GM12878 (cell line): ENCODE measurements at regions not wholly inside any gene's neighbourhood (a gene's known extent, or its start where the extent isn't known, plus 50 kb on each side); places are given as distances from the start of the nearest gene placed in this dataset.

Source experiments
- ATAC-seq: fragments of 200-7000 bp; cut with Tn5 transposase; 3 replicates; pipeline ENCODE4 v1.9.1; 2020; ENCODE audit warnings: mild to moderate bottlenecking, moderate library complexity
- BruUV-seq: library from RNA; stranded (reverse); fragments of 400-500 nt; replicated peaks from 2 replicates; lab custom pipeline; 2021; lab: Mats Ljungman, UMichigan
- CTCF ChIA-PET: fragments of 300-600 bp; sonication (Branson Sonifier 250); formaldehyde crosslinking; extraction: SDS; loops from one replicate; lab custom pipeline; 2021; ENCODE audit warnings: inconsistent platforms; lab: Yijun Ruan, JAX
- POLR2A ChIA-PET: fragments of 350-600 bp; formaldehyde crosslinking; extraction: SDS; loops from one replicate; lab custom pipeline; 2021; ENCODE audit warnings: inconsistent platforms; lab: Charles Lee
- RAD21 ChIA-PET: fragments of 300-600 bp; sonication (Branson Sonifier 250); formaldehyde crosslinking; loops from one replicate; lab custom pipeline; 2023; ENCODE audit warnings: antibody characterized with exemption; ENCODE audit not compliant: unreplicated experiment; lab: Charles Lee
- SMC1A ChIA-PET: fragments of 300-600 bp; sonication (Branson Sonifier 250); formaldehyde crosslinking; loops from one replicate; lab custom pipeline; 2023; ENCODE audit not compliant: unreplicated experiment, uncharacterized antibody; lab: Charles Lee
- DNase-seq: peaks from one replicate; pipeline ENCODE4 v3.0.0-alpha.2; 2011; ENCODE audit warnings: low read depth, low spot score
- FAIRE-seq: peaks from 3 replicates; lab custom pipeline; 2011; peaks lifted over from hg19 to GRCh38; lab: Jason Lieb, UNC
- H2AFZ ChIP-seq: 2 replicates; pipeline ENCODE4 v1.6.0; 2011; ENCODE audit warnings: low read depth, low read length, control low read depth; ENCODE audit not compliant: control insufficient read depth
- H3K27ac ChIP-seq: 2 replicates; pipeline ENCODE4 v1.5.1; 2011; ENCODE audit warnings: control low read depth; ENCODE audit not compliant: control insufficient read depth, insufficient read depth
- H3K27me3 ChIP-seq, 2 experiments: replicated peaks in 1 of 2; 2 replicates each; pipeline versions ENCODE4 v1.6.0 to v1.6.1; 2011; ENCODE audit warnings: low read length in 1 of 2; ENCODE audit not compliant: control insufficient read depth in 2 of 2, insufficient read depth in 2 of 2
- H3K36me3 ChIP-seq, 2 experiments: 2 replicates each; pipeline ENCODE4 v1.5.1; 2011; ENCODE audit warnings: low read length in 1 of 2; ENCODE audit not compliant: control insufficient read depth in 2 of 2, insufficient read depth in 2 of 2
- H3K4me1 ChIP-seq: 2 replicates; pipeline ENCODE4 v1.6.1; 2011; ENCODE audit warnings: mild to moderate bottlenecking, low read length, moderate library complexity, mixed read lengths; ENCODE audit not compliant: control insufficient read depth, insufficient read depth
- H3K4me2 ChIP-seq: 2 replicates; pipeline ENCODE4 v1.6.0; 2011; ENCODE audit warnings: control low read depth; ENCODE audit not compliant: control insufficient read depth, insufficient read depth
- H3K4me3 ChIP-seq: fragments of 200-600 bp; sonication (generic); 2 replicates; pipeline ENCODE4 v1.5.1; 2016
- H3K79me2 ChIP-seq: 2 replicates; pipeline ENCODE4 v1.6.0; 2011; ENCODE audit warnings: low read length; ENCODE audit not compliant: control insufficient read depth, insufficient read depth
- H3K9ac ChIP-seq: 2 replicates; pipeline ENCODE4 v1.8.0; 2011; ENCODE audit warnings: low read length, control low read depth, mixed read lengths; ENCODE audit not compliant: control insufficient read depth, insufficient read depth
- H3K9me3 ChIP-seq: replicated peaks from 3 replicates; pipeline ENCODE4 v1.5.1; 2011; ENCODE audit warnings: mild to moderate bottlenecking, low read length; ENCODE audit not compliant: control insufficient read depth, insufficient read depth
- H4K20me1 ChIP-seq: 2 replicates; pipeline ENCODE4 v1.6.0; 2011; ENCODE audit not compliant: control insufficient read depth, insufficient read depth
- CREB1 ChIP-seq: IDR thresholded peaks from 2 replicates; pipeline ENCODE4 v1.6.1; 2012; ENCODE audit warnings: low read depth, mild to moderate bottlenecking, inconsistent platforms
- EZH2 ChIP-seq: IDR thresholded peaks from 2 replicates; pipeline ENCODE4 v1.6.1; 2012; ENCODE audit warnings: low read depth, mild to moderate bottlenecking, control low read depth, inconsistent platforms, low read length, borderline replicate concordance; ENCODE audit not compliant: control insufficient read depth
- FOXK2 ChIP-seq: fragments of 450-650 bp; IDR thresholded peaks from 2 replicates; pipeline ENCODE4 v1.6.1; 2017; ENCODE audit warnings: mild to moderate bottlenecking, moderate library complexity
- LARP7 ChIP-seq: fragments of 450-650 bp; IDR thresholded peaks from 2 replicates; pipeline ENCODE4 v1.6.1; 2017; ENCODE audit warnings: mild to moderate bottlenecking
- MXI1 ChIP-seq: fragments of 150-350 bp; IDR thresholded peaks from 2 replicates; pipeline ENCODE4 v1.6.1; 2011; ENCODE audit warnings: low read depth, mild to moderate bottlenecking, inconsistent platforms, low read length, improper control_type of control experiment
- PKNOX1 ChIP-seq: fragments of 450-650 bp; IDR thresholded peaks from 2 replicates; pipeline ENCODE4 v1.6.1; 2016; ENCODE audit warnings: mild to moderate bottlenecking
- RAD51 ChIP-seq: fragments of 450-650 bp; IDR thresholded peaks from 2 replicates; pipeline ENCODE4 v1.6.1; 2016; ENCODE audit warnings: moderate library complexity, mild to moderate bottlenecking, inconsistent platforms
- SKIL ChIP-seq: fragments of 450-650 bp; IDR thresholded peaks from 2 replicates; pipeline ENCODE4 v1.6.1; 2017; ENCODE audit warnings: mild to moderate bottlenecking, low read depth, inconsistent platforms; ENCODE audit not compliant: poor library complexity, severe bottlenecking
- SMARCA5 ChIP-seq: fragments of 450-650 bp; IDR thresholded peaks from 2 replicates; pipeline ENCODE4 v1.6.1; 2017; ENCODE audit warnings: mild to moderate bottlenecking
- TBL1XR1 ChIP-seq: IDR thresholded peaks from 2 replicates; pipeline ENCODE4 v1.6.1; 2012; ENCODE audit warnings: low read depth, low read length, improper control_type of control experiment
- whole genome bisulfite sequencing: methylation state at CpG from one replicate; pipeline ENCODE4 v1.1.6; 2016; ENCODE audit warnings: low lambda C conversion rate; ENCODE audit not compliant: insufficient replicate concordance, insufficient coverage; ENCODE audit errors: missing lambda C conversion rate; 5-methylcytosine and 5-hydroxymethylcytosine counted together
- in situ Hi-C: fragments of 300-500 bp; cut with MboI; formaldehyde crosslinking; loops from 9 replicates; pipeline ENCODE4 v1.14.3; 2018; ENCODE audit warnings: mixed read lengths
- intact Hi-C: fragments of 100-400 bp; cut with micrococcal nuclease; formaldehyde crosslinking; loops from one replicate; pipeline ENCODE4 v1.14.2; 2022; ENCODE audit not compliant: unreplicated experiment
- TF ChIP-seq, protein P1 (sequence below): fragments of 450-650 bp; IDR thresholded peaks from 2 replicates; pipeline ENCODE4 v1.6.1; 2017; ENCODE audit warnings: mild to moderate bottlenecking, moderate library complexity
- TF ChIP-seq, protein P2 (sequence below): IDR thresholded peaks from 2 replicates; pipeline ENCODE4 v1.6.1; 2011; ENCODE audit warnings: mild to moderate bottlenecking, low read depth, low read length, moderate library complexity; ENCODE audit not compliant: insufficient replicate concordance
- TF ChIP-seq, protein P3 (sequence below): IDR thresholded peaks from 2 replicates; pipeline ENCODE4 v1.6.1; 2011; ENCODE audit warnings: borderline replicate concordance, low read depth, mild to moderate bottlenecking, moderate library complexity, low read length; ENCODE audit not compliant: insufficient read depth, poor library complexity, severe bottlenecking

DNA sequence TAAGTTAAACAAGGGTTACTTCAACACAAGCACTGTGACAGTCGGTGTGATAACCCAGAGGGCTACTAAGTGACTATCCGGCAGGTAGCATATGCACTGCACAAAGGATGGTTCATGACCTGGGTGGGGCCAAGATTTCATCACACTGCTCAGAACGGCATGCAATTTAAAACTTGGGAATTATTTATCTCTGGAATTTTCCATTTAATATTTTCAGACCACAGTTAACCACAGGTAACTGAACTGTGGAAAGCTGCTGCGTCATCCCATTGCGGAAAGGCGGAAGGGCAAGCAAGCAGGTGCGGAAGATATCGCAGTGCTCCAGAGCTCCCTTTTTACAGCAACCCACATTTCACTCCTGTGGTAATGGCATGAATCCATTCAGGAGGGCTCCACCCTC lies 540.8 kb downstream of the INSC start:
- no peaks in the 10 kb centered on the region; the same call in 1 of the 2 replicates for H3K4me1 ChIP-seq
- H3K79me2 ChIP-seq = no peaks in the 10 kb centered on the region
- no TSS peak for BruUV-seq
- ChIA-PET CTCF (no interaction called here), SMC1A (interaction anchor here (0.9 kb wide), 1 partner anchor 334 kb away, joined by 3 read pairs; no protein-coding TSS in a partner anchor), RAD21 (no interaction called here), POLR2A (no interaction called here)
- H3K4me3 ChIP-seq = no peak overlapping the region
- H3K36me3 ChIP-seq = no peaks in the 10 kb centered on the region
- intact Hi-C loops (no loop called here), in situ Hi-C loops (no loop called here)
- H3K9me3 ChIP-seq = no peaks in the 10 kb centered on the region
- DNase-seq = no peak
- ATAC-seq = no peak
- H3K9ac ChIP-seq = no peak overlapping the region
- H3K4me2 ChIP-seq = no peak overlapping the region
- H3K27ac ChIP-seq = no peak overlapping the region
- FAIRE-seq = no peak
- 72% methylated on average over 8 of the region's 8 CpGs for WGBS
- H2AFZ ChIP-seq = no peak overlapping the region
- H4K20me1 ChIP-seq = no peaks in the 10 kb centered on the region
- peaks cover 2 to 4% of the 10 kb centered on the region in 2 experiments; a peak in 2 of 4 replicates for H3K27me3 ChIP-seq
- TF ChIP-seq, protein P1, sequence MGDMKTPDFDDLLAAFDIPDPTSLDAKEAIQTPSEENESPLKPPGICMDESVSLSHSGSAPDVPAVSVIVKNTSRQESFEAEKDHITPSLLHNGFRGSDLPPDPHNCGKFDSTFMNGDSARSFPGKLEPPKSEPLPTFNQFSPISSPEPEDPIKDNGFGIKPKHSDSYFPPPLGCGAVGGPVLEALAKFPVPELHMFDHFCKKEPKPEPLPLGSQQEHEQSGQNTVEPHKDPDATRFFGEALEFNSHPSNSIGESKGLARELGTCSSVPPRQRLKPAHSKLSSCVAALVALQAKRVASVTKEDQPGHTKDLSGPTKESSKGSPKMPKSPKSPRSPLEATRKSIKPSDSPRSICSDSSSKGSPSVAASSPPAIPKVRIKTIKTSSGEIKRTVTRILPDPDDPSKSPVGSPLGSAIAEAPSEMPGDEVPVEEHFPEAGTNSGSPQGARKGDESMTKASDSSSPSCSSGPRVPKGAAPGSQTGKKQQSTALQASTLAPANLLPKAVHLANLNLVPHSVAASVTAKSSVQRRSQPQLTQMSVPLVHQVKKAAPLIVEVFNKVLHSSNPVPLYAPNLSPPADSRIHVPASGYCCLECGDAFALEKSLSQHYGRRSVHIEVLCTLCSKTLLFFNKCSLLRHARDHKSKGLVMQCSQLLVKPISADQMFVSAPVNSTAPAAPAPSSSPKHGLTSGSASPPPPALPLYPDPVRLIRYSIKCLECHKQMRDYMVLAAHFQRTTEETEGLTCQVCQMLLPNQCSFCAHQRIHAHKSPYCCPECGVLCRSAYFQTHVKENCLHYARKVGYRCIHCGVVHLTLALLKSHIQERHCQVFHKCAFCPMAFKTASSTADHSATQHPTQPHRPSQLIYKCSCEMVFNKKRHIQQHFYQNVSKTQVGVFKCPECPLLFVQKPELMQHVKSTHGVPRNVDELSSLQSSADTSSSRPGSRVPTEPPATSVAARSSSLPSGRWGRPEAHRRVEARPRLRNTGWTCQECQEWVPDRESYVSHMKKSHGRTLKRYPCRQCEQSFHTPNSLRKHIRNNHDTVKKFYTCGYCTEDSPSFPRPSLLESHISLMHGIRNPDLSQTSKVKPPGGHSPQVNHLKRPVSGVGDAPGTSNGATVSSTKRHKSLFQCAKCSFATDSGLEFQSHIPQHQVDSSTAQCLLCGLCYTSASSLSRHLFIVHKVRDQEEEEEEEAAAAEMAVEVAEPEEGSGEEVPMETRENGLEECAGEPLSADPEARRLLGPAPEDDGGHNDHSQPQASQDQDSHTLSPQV = no peak
- TF ChIP-seq SKIL (no peak), LARP7 (no peak), MXI1 (no peak), CREB1 (no peak), SMARCA5 (no peak), RAD51 (no peak), PKNOX1 (no peak), TBL1XR1 (no peak), FOXK2 (no peak), EZH2 (no peak)
- TF ChIP-seq, protein P2, sequence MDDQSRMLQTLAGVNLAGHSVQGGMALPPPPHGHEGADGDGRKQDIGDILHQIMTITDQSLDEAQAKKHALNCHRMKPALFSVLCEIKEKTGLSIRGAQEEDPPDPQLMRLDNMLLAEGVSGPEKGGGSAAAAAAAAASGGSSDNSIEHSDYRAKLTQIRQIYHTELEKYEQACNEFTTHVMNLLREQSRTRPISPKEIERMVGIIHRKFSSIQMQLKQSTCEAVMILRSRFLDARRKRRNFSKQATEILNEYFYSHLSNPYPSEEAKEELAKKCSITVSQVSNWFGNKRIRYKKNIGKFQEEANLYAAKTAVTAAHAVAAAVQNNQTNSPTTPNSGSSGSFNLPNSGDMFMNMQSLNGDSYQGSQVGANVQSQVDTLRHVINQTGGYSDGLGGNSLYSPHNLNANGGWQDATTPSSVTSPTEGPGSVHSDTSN = no peak
- TF ChIP-seq, protein P3, sequence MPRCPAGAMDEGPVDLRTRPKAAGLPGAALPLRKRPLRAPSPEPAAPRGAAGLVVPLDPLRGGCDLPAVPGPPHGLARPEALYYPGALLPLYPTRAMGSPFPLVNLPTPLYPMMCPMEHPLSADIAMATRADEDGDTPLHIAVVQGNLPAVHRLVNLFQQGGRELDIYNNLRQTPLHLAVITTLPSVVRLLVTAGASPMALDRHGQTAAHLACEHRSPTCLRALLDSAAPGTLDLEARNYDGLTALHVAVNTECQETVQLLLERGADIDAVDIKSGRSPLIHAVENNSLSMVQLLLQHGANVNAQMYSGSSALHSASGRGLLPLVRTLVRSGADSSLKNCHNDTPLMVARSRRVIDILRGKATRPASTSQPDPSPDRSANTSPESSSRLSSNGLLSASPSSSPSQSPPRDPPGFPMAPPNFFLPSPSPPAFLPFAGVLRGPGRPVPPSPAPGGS = no peak
